HG02610 (cell line): ENCODE measurements at regions not wholly inside any gene's neighbourhood (a gene's known extent, or its start where the extent isn't known, plus 50 kb on each side); places are given as distances from the start of the nearest gene placed in this dataset.
"Not testable (repeated sequence)": the region's sequence is repeated elsewhere in the genome, so short reads cannot be mapped to it uniquely, and the experiment has no call there.

ENCODE experiments used
- ATAC-seq: cut with Tn5 transposase; IDR thresholded peaks from one replicate; pipeline ENCODE4 v1.9.1; 2021; ENCODE audit warnings: mild to moderate bottlenecking, moderate library complexity; ENCODE audit not compliant: unreplicated experiment

- ATAC-seq: no peak
Observed at GRCh38 chr2:217357886-217358620, 498.2 kb upstream of the TNP1 start.

DNA sequence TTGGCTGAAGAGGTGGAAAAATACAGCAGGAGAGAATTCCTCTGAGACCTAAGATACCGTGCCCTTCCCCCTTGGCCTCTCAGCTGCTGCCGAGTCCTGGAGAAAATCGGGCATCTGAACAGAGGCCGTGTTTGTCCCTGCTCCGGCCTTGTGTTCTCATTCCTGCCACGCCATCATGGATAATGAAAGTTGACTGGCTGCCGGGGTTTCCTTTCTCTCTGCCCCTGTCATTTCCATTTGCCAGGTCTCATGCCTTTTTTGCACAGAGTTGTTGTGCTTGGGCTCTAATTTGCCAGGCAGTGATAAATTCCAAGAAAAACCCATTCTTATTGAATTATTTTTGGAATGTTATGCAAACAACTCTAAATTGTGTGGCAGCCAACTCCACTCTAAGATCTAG lies 496.9 kb upstream of the TNP1 start:
- ATAC-seq: no peak

DNA sequence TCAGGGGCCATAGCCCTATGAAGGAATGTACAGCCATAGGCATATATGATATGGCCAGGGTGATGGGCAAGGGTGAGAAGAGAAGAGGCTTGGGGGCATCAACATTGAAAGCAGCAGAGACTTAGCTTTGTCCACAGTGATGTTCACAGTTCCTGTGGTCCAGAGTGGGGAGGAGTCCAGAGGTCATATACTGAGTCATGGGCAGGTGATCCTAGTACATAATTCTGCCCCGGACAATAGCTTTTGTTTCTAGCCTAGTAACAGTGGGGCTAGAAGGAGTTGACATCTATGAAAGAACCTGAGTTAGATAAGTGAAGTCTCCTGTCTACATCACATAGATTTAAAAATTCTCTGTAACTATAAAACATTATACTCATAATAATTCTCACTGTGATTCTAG lies 496.3 kb upstream of the TNP1 start:
- ATAC-seq: no peak

DNA sequence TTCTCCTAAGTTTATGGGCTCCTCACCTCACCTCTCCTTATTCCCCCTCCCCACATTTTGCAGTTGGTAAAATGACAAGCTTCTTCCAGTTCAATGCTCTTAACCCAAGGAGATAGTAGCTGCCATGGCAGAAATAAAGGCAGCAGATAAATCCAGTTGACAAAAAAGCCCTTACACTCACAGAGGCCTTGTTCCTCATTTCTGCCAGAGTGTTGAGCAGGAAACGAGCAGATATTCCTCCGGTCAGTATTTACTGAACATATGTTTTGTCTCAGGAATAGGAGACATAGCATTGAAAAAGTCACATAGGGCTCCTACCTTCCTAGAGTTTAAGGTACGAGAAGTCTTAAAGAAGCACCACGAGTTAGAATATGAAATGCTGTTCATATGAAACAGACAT lies 493.7 kb upstream of the TNP1 start:
- no peak for ATAC-seq

GRCh38 chr2:217351378-217351777 lies 491.5 kb upstream of the TNP1 start:
- ATAC-seq: no peak

GRCh38 chr2:217349251-217349650 lies 489.4 kb upstream of the TNP1 start:
- ATAC-seq: no peak

GRCh38 chr2:217347630-217348029 lies 487.8 kb upstream of the TNP1 start:
- ATAC-seq: not testable (repeated sequence)

GRCh38 chr2:217346043-217346442 lies 486.2 kb upstream of the TNP1 start:
- ATAC-seq: not testable (repeated sequence)

GRCh38 chr2:217340899-217341298 lies 481.0 kb upstream of the TNP1 start:
- no peak for ATAC-seq

DNA sequence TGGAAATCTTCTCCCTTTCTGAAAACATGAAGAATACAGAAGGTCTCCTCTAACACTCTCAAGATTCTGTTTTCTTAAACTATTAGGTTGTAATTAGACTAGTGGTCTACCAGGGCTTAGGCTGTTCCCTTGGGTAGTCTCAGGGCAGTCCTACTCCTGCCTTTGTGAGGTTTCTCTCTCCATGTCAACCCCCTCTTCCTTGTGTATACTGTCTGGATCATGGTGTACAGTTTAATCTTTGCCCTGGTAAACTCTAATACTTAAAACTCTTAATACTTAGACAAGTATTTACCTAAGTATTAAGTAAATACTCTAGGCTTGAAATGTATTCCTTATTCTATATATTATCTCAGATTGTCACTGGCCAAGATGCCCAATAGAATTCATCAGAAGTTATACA lies 480.3 kb upstream of the TNP1 start:
- ATAC-seq: no peak

GRCh38 chr2:217339753-217340152 lies 479.9 kb upstream of the TNP1 start:
- ATAC-seq: no peak

- ATAC-seq: no peak
Observed at GRCh38 chr2:217338306-217338916, 478.5 kb upstream of the TNP1 start.

- ATAC-seq: no peak
Observed at GRCh38 chr2:217337771-217338170, 477.9 kb upstream of the TNP1 start.

GRCh38 chr2:217336694-217337093 lies 476.8 kb upstream of the TNP1 start:
- ATAC-seq: no peak

- no peak for ATAC-seq
Observed at GRCh38 chr2:217335341-217335966, 475.6 kb upstream of the TNP1 start.

GRCh38 chr2:217334561-217334960 lies 474.7 kb upstream of the TNP1 start:
- ATAC-seq: no peak

DNA sequence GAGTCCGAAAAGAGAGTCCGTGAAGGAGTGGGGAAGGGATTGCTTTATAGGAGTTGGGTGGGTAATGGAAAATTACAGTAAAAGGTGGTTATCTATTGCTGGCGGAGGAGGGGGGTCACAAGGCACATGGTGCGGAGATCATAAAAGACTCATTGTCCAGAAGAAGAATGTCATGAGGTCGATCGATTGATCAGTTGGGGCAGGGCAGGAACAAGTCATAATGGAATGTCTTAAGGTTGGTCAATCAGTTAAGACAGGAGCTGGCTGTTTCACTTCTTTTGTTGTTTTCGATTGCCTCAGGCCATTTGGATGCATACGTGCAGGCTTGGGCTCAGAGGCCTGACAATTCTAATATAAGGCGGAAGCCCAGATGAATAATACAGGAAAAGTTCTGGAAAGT lies 473.0 kb upstream of the TNP1 start:
- ATAC-seq: no peak

DNA sequence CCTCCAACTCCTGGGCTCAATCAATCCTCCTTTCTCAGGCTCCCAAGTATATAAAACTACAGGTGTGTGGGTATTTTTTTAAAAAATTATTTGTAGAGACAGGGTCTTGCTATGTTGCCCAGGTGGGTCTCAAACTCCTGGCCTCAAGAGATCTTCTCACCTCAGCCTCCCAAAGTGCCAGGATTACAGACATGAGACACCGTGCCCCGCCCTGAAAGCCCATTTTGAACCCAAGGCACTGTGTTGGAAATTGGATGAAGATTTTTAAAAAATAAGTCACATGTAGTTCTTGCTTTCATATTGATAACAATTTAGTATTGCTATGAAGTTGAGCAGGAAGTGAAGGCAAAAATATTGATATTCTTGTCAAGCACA lies 472.5 kb upstream of the TNP1 start:
- ATAC-seq: no peak

- ATAC-seq: no peak
Observed at GRCh38 chr2:217331523-217332416, 471.9 kb upstream of the TNP1 start.

GRCh38 chr2:217330647-217331046 lies 470.8 kb upstream of the TNP1 start:
- ATAC-seq: no peak

DNA sequence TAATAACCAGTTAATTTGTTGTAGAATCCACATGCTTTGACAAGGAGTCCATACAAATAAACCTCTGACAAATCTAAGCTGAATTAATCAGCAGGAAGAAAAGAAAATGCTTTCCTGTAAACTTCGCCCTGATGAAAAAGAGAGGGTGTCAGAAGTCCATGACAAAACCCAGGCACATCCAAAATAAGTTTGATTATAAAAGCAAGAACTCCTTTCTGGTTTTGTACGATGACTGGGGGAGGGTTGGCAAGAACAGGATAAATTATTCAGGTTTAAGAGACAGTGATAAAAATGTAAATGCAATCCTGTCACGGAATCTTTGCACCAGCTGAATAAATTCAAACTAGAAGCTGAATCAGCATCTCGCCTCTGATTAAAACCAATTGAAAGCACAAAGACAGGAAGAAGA lies 469.2 kb upstream of the TNP1 start:
- ATAC-seq: no peak
